Astrocyte (in vitro differentiated cells and primary cell): ENCODE measurements at regions not wholly inside any gene's neighbourhood (a gene's known extent, or its start where the extent isn't known, plus 50 kb on each side); places are given as distances from the start of the nearest gene placed in this dataset.

Experiments
- DNase-seq: peaks from one replicate; pipeline ENCODE4 v3.0.0-alpha.2; 2010; ENCODE audit warnings: low read depth
- FAIRE-seq: peaks from 2 replicates; lab custom pipeline; 2011; peaks lifted over from hg19 to GRCh38; lab: Jason Lieb, UNC
- H2AFZ ChIP-seq: 2 replicates; pipeline ENCODE4 v1.6.0; 2012; ENCODE audit warnings: low read depth, low read length, inconsistent platforms
- H3K27ac ChIP-seq: 2 replicates; pipeline ENCODE4 v1.5.1; 2011; ENCODE audit warnings: low read depth, low read length, inconsistent platforms
- H3K27me3 ChIP-seq: 2 replicates; pipeline ENCODE4 v1.6.0; 2011; ENCODE audit warnings: low read length, inconsistent platforms; ENCODE audit not compliant: insufficient read depth
- H3K36me3 ChIP-seq: 2 replicates; pipeline ENCODE4 v1.5.1; 2011; ENCODE audit warnings: low read length, inconsistent platforms; ENCODE audit not compliant: insufficient read depth
- H3K4me1 ChIP-seq: 2 replicates; pipeline ENCODE4 v1.5.1; 2011; ENCODE audit warnings: low read length, inconsistent platforms; ENCODE audit not compliant: insufficient read depth
- H3K4me2 ChIP-seq: 2 replicates; pipeline ENCODE4 v1.6.0; 2012; ENCODE audit warnings: low read length, inconsistent platforms
- H3K4me3 ChIP-seq: 2 replicates; pipeline ENCODE4 v1.5.1; 2011; ENCODE audit warnings: low read depth, mild to moderate bottlenecking, low read length, inconsistent platforms; ENCODE audit not compliant: insufficient read depth
- H3K79me2 ChIP-seq: 2 replicates; pipeline ENCODE4 v1.6.0; 2012; ENCODE audit warnings: mild to moderate bottlenecking, low read length, inconsistent platforms; ENCODE audit not compliant: insufficient read depth
- H3K9ac ChIP-seq: 2 replicates; pipeline ENCODE4 v1.6.0; 2012; ENCODE audit warnings: mild to moderate bottlenecking, low read length, inconsistent platforms
- H3K9me3 ChIP-seq: 2 replicates; pipeline ENCODE4 v1.5.1; 2012; ENCODE audit warnings: low read depth, mild to moderate bottlenecking, low read length, inconsistent platforms; ENCODE audit not compliant: insufficient read depth
- H4K20me1 ChIP-seq: 2 replicates; pipeline ENCODE4 v1.6.0; 2012; ENCODE audit warnings: low read length, inconsistent platforms; ENCODE audit not compliant: insufficient read depth
- H3K27ac Mint-ChIP-seq: one replicate; pipeline ENCODE4 v1.8.0; 2021; ENCODE audit warnings: mild to moderate bottlenecking, mixed read lengths; ENCODE audit not compliant: unreplicated experiment
- H3K27me3 Mint-ChIP-seq: one replicate; pipeline ENCODE4 v1.8.0; 2021; ENCODE audit warnings: low read depth, mixed read lengths; ENCODE audit not compliant: unreplicated experiment
- H3K36me3 Mint-ChIP-seq: one replicate; pipeline ENCODE4 v1.8.0; 2021; ENCODE audit warnings: low read depth, mixed read lengths; ENCODE audit not compliant: unreplicated experiment
- H3K4me1 Mint-ChIP-seq: one replicate; pipeline ENCODE4 v1.8.0; 2021; ENCODE audit warnings: low read depth, mixed read lengths; ENCODE audit not compliant: unreplicated experiment
- H3K4me3 Mint-ChIP-seq: one replicate; pipeline ENCODE4 v1.8.0; 2021; ENCODE audit warnings: mild to moderate bottlenecking, moderate library complexity, mixed read lengths; ENCODE audit not compliant: unreplicated experiment
- H3K9me3 Mint-ChIP-seq: one replicate; pipeline ENCODE4 v1.8.0; 2021; ENCODE audit warnings: mild to moderate bottlenecking, mixed read lengths; ENCODE audit not compliant: unreplicated experiment
- CTCF ChIP-seq: IDR thresholded peaks from 2 replicates; pipeline ENCODE4 v1.5.1; 2011; ENCODE audit warnings: low read depth, mild to moderate bottlenecking, inconsistent platforms, low read length, moderate library complexity; ENCODE audit not compliant: insufficient read depth
- EZH2 ChIP-seq: IDR thresholded peaks from 2 replicates; pipeline ENCODE4 v1.6.1; 2012; ENCODE audit warnings: mild to moderate bottlenecking, low read length, inconsistent platforms; ENCODE audit not compliant: insufficient read depth

GRCh38 chr5:124355928-124356327 lies 390.5 kb downstream of the ZNF608 start:
- H4K20me1 ChIP-seq = no peaks in the 10 kb centered on the region
- H3K27me3 ChIP-seq = no peaks in the 10 kb centered on the region
- H3K4me1 ChIP-seq = no peaks in the 10 kb centered on the region
- no peak overlapping the region for H3K9ac ChIP-seq
- H3K27ac ChIP-seq = no peak overlapping the region
- Mint-ChIP-seq H3K27me3 (no peaks in the 10 kb centered on the region), H3K4me3 (no peak overlapping the region), H3K9me3 (peaks cover 11% of the 10 kb centered on the region), H3K4me1 (no peaks in the 10 kb centered on the region), H3K36me3 (no peaks in the 10 kb centered on the region), H3K27ac (no peak overlapping the region)
- no peaks in the 10 kb centered on the region for H3K79me2 ChIP-seq
- no peak overlapping the region for H2AFZ ChIP-seq
- H3K4me2 ChIP-seq = no peak overlapping the region
- DNase-seq = no peak
- no peak for FAIRE-seq
- H3K9me3 ChIP-seq = no peaks in the 10 kb centered on the region
- H3K4me3 ChIP-seq = no peak overlapping the region
- TF ChIP-seq CTCF (no peak), EZH2 (no peak)
- no peaks in the 10 kb centered on the region for H3K36me3 ChIP-seq

- DNase-seq (no peak), FAIRE-seq (no peak)
- H3K9ac ChIP-seq = no peak overlapping the region
- H3K79me2 ChIP-seq = no peaks in the 10 kb centered on the region
- H3K9me3 ChIP-seq = no peaks in the 10 kb centered on the region
- no peak for TF ChIP-seq EZH2
- no peak for TF ChIP-seq CTCF
- no peaks in the 10 kb centered on the region for H4K20me1 ChIP-seq
- H3K4me2 ChIP-seq = no peak overlapping the region
- no peaks in the 10 kb centered on the region for H3K36me3 ChIP-seq
- no peaks in the 10 kb centered on the region for H3K4me1 ChIP-seq
- H3K27me3 ChIP-seq = peaks cover 4% of the 10 kb centered on the region
- no peak overlapping the region for H3K4me3 Mint-ChIP-seq
- no peaks in the 10 kb centered on the region for H3K27me3 Mint-ChIP-seq
- no peak overlapping the region for H2AFZ ChIP-seq
- no peaks in the 10 kb centered on the region for H3K36me3 Mint-ChIP-seq
- no peaks in the 10 kb centered on the region for H3K4me1 Mint-ChIP-seq
- no peak overlapping the region for H3K27ac Mint-ChIP-seq
- no peak overlapping the region for H3K4me3 ChIP-seq
- peaks cover 4% of the 10 kb centered on the region for H3K9me3 Mint-ChIP-seq
- H3K27ac ChIP-seq = no peak overlapping the region
Observed at GRCh38 chr5:124353016-124353415, 393.4 kb downstream of the ZNF608 start.

- H3K9ac ChIP-seq = no peak overlapping the region
- peaks cover 4% of the 10 kb centered on the region for H3K27me3 ChIP-seq
- Mint-ChIP-seq H3K36me3 (no peaks in the 10 kb centered on the region), H3K4me3 (no peak overlapping the region), H3K27ac (no peak overlapping the region), H3K9me3 (peaks cover 4% of the 10 kb centered on the region), H3K4me1 (no peaks in the 10 kb centered on the region), H3K27me3 (no peaks in the 10 kb centered on the region)
- no peaks in the 10 kb centered on the region for H3K36me3 ChIP-seq
- no peaks in the 10 kb centered on the region for H3K79me2 ChIP-seq
- TF ChIP-seq CTCF = no peak
- DNase-seq (no peak), FAIRE-seq (no peak)
- H3K4me3 ChIP-seq = no peak overlapping the region
- no peaks in the 10 kb centered on the region for H4K20me1 ChIP-seq
- no peak overlapping the region for H2AFZ ChIP-seq
- no peaks in the 10 kb centered on the region for H3K9me3 ChIP-seq
- H3K27ac ChIP-seq = no peak overlapping the region
- no peaks in the 10 kb centered on the region for H3K4me1 ChIP-seq
- H3K4me2 ChIP-seq = no peak overlapping the region
Observed at GRCh38 chr5:124352312-124352711, 394.1 kb downstream of the ZNF608 start.
